CD4-positive, alpha-beta T cell (primary cell): ENCODE measurements at regions not wholly inside any gene's neighbourhood (a gene's known extent, or its start where the extent isn't known, plus 50 kb on each side); places are given as distances from the start of the nearest gene placed in this dataset.

ENCODE experiments used
- ATAC-seq: fragments of 200-7000 bp; cut with Tn5 transposase; one replicate; pipeline ENCODE4 v1.10.0; 2022; ENCODE audit warnings: mild to moderate bottlenecking; ENCODE audit not compliant: poor library complexity
- CTCF ChIA-PET: fragments of 350-600 bp; sonication (Branson Sonifier 250); formaldehyde crosslinking; loops from one replicate; lab custom pipeline; 2021; ENCODE audit warnings: antibody characterized with exemption, inconsistent platforms; lab: Charles Lee
- POLR2A ChIA-PET: fragments of 350-600 bp; sonication (Branson Sonifier 250); formaldehyde crosslinking; loops from one replicate; lab custom pipeline; 2021; ENCODE audit warnings: antibody characterized with exemption, inconsistent platforms; lab: Charles Lee
- DNase-seq, 14 experiments: peaks; one replicate each; pipeline ENCODE4 v3.0.0-alpha.2; 2013 to 2020; ENCODE audit warnings: mixed read lengths in 2 of 14
- H3K27ac ChIP-seq, 2 donors: one replicate each; pipeline versions ENCODE4 v1.5.1 to v1.7.0; 2013; ENCODE audit warnings: low read length in 2 of 2, low read depth in 1 of 2, mild to moderate bottlenecking in 1 of 2
- H3K27me3 ChIP-seq, 2 experiments: 1 replicate in 1 of 2; 2 replicates in 1 of 2; pipeline versions ENCODE4 v1.6.1 to v1.7.0; 2013; ENCODE audit warnings: low read length in 2 of 2, control low read depth in 1 of 2, mild to moderate bottlenecking in 1 of 2, moderate library complexity in 1 of 2; ENCODE audit not compliant: insufficient read depth in 2 of 2, control insufficient read depth in 1 of 2
- H3K36me3 ChIP-seq: one replicate; pipeline ENCODE4 v1.6.1; 2013; ENCODE audit warnings: low read length, control low read depth; ENCODE audit not compliant: insufficient read depth
- H3K4me1 ChIP-seq: one replicate; pipeline ENCODE4 v1.6.1; 2013; ENCODE audit warnings: low read length, control low read depth; ENCODE audit not compliant: insufficient read depth
- H3K4me3 ChIP-seq: one replicate; pipeline ENCODE4 v1.5.1; 2013; ENCODE audit warnings: mild to moderate bottlenecking, low read length, moderate library complexity
- H3K9me3 ChIP-seq, 2 experiments: 1 replicate in 1 of 2; 2 replicates in 1 of 2; pipeline versions ENCODE4 v1.6.1 to v1.7.0; 2013; ENCODE audit warnings: low read length in 2 of 2, mild to moderate bottlenecking in 2 of 2, control low read depth in 1 of 2, moderate library complexity in 1 of 2; ENCODE audit not compliant: control insufficient read depth in 1 of 2, insufficient read depth in 1 of 2
- H3K27ac Mint-ChIP-seq: one replicate; pipeline ENCODE4 v1.8.0; 2020; ENCODE audit warnings: mixed read lengths
- H3K27me3 Mint-ChIP-seq: one replicate; pipeline ENCODE4 v1.8.0; 2021; ENCODE audit warnings: mixed read lengths
- H3K36me3 Mint-ChIP-seq: one replicate; pipeline ENCODE4 v1.8.0; 2021; ENCODE audit warnings: low read depth, mixed read lengths
- H3K4me1 Mint-ChIP-seq: one replicate; pipeline ENCODE4 v1.8.0; 2021; ENCODE audit warnings: low read depth, mixed read lengths
- H3K4me3 Mint-ChIP-seq: one replicate; pipeline ENCODE4 v1.8.0; 2020; ENCODE audit warnings: mild to moderate bottlenecking, mixed read lengths
- H3K9me3 Mint-ChIP-seq: one replicate; pipeline ENCODE4 v1.8.0; 2020; ENCODE audit warnings: mixed read lengths
- intact Hi-C, 2 experiments: fragments of 100-400 bp; cut with DNase I in 1 of 2; cut with micrococcal nuclease in 1 of 2; formaldehyde crosslinking; loops; one replicate each; pipeline versions ENCODE4 v1.15.1 to v1.9.0; 2023 to 2025; cut with DNase I, micrococcal nuclease
- TF ChIP-seq, protein P1 (sequence below): fragments of 200-600 bp; IDR thresholded peaks from one replicate; pipeline ENCODE4 v1.8.0; 2022; ENCODE audit warnings: antibody characterized with exemption, mild to moderate bottlenecking

GRCh38 chr2:57313678-57314077 lies 732.9 kb upstream of the VRK2 start:
- DNase-seq, result no peak
- Histone ChIP-seq H3K27me3 (no peaks in the 10 kb centered on the region), H3K4me1 (no peaks in the 10 kb centered on the region), H3K4me3 (no peak overlapping the region), H3K27ac (no peak overlapping the region), H3K9me3 (no peaks in the 10 kb centered on the region), H3K36me3 (no peaks in the 10 kb centered on the region)
- CTCF ChIA-PET, result no interaction called here
- H3K27me3 Mint-ChIP-seq, result no peaks in the 10 kb centered on the region
- no peaks in the 10 kb centered on the region for H3K36me3 Mint-ChIP-seq
- H3K9me3 Mint-ChIP-seq, result peaks cover 19% of the 10 kb centered on the region
- TF ChIP-seq, protein P1, sequence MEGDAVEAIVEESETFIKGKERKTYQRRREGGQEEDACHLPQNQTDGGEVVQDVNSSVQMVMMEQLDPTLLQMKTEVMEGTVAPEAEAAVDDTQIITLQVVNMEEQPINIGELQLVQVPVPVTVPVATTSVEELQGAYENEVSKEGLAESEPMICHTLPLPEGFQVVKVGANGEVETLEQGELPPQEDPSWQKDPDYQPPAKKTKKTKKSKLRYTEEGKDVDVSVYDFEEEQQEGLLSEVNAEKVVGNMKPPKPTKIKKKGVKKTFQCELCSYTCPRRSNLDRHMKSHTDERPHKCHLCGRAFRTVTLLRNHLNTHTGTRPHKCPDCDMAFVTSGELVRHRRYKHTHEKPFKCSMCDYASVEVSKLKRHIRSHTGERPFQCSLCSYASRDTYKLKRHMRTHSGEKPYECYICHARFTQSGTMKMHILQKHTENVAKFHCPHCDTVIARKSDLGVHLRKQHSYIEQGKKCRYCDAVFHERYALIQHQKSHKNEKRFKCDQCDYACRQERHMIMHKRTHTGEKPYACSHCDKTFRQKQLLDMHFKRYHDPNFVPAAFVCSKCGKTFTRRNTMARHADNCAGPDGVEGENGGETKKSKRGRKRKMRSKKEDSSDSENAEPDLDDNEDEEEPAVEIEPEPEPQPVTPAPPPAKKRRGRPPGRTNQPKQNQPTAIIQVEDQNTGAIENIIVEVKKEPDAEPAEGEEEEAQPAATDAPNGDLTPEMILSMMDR, result no peak
- no peak overlapping the region for H3K27ac Mint-ChIP-seq
- no peak for ATAC-seq
- no peaks in the 10 kb centered on the region for H3K4me1 Mint-ChIP-seq
- intact Hi-C loops, result no loop called here
- POLR2A ChIA-PET, result no interaction called here
- no peak overlapping the region for H3K4me3 Mint-ChIP-seq

GRCh38 chr2:57314682-57315081 lies 731.9 kb upstream of the VRK2 start:
- Mint-ChIP-seq H3K4me1 (no peaks in the 10 kb centered on the region), H3K27ac (no peak overlapping the region), H3K36me3 (no peaks in the 10 kb centered on the region), H3K9me3 (peaks cover 19% of the 10 kb centered on the region), H3K4me3 (no peak overlapping the region), H3K27me3 (no peaks in the 10 kb centered on the region)
- CTCF ChIA-PET, result no interaction called here
- no peaks in the 10 kb centered on the region for H3K36me3 ChIP-seq
- intact Hi-C loops, result no loop called here
- no peak overlapping the region for H3K4me3 ChIP-seq
- H3K4me1 ChIP-seq, result no peaks in the 10 kb centered on the region
- DNase-seq (no peak), ATAC-seq (no peak)
- TF ChIP-seq, protein P1, result no peak
- no peaks in the 10 kb centered on the region for H3K27me3 ChIP-seq
- POLR2A ChIA-PET, result no interaction called here
- H3K27ac ChIP-seq, result no peak overlapping the region
- H3K9me3 ChIP-seq, result no peaks in the 10 kb centered on the region

DNA sequence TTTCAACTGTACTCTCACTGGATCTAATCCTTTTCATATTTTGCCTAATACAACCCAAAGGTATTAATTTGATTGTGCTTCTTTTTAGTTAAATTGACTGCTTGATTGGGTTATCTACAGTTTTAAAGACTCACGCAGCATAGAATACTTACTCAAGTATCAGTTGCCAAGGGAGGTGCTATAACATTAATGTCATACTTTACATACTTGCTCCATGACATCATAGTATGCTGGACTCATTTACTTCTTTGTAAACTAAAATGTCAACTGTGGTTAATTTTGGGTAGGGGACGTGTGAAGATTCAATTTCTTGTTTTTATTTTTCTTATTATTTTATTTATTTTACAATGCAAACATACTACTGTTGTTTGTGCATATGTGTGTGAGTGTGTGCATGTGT lies 716.2 kb upstream of the VRK2 start:
- Histone ChIP-seq H3K27me3 (no peaks in the 10 kb centered on the region), H3K27ac (no peak overlapping the region), H3K4me1 (no peaks in the 10 kb centered on the region), H3K4me3 (no peak overlapping the region), H3K36me3 (no peaks in the 10 kb centered on the region), H3K9me3 (peaks cover 0 to 9% of the 10 kb centered on the region in 2 experiments)
- TF ChIP-seq, protein P1, result no peak
- DNase-seq (no peak), ATAC-seq (no peak)
- Mint-ChIP-seq H3K9me3 (no peaks in the 10 kb centered on the region), H3K27ac (no peak overlapping the region), H3K36me3 (no peaks in the 10 kb centered on the region), H3K27me3 (no peaks in the 10 kb centered on the region), H3K4me1 (no peaks in the 10 kb centered on the region), H3K4me3 (no peak overlapping the region)
- ChIA-PET POLR2A (no interaction called here), CTCF (no interaction called here)
- intact Hi-C loops, result no loop called here
